ENCODE measurements at regions not wholly inside any gene's neighbourhood (a gene's known extent, or its start where the extent isn't known, plus 50 kb on each side); places are given as distances from the start of the nearest gene placed in this dataset.

- TF ChIP-seq GATA3 (IDR thresholded peaks at IDR 0.05; ENCODE audit: low read depth, low read length) = no peak
- TF ChIP-seq GATA2 (IDR thresholded peaks at IDR 0.05; ENCODE audit: low read depth, low read length) = no peak
Observed at GRCh38 chr4:126995235-126995634, 637.5 kb upstream of the INTU start.

Data from SH-SY5Y (cell line).